Adrenal gland (tissue), 5 donors: ENCODE measurements at regions not wholly inside any gene's neighbourhood (a gene's known extent, or its start where the extent isn't known, plus 50 kb on each side); places are given as distances from the start of the nearest gene placed in this dataset.

ENCODE experiments used
- POLR2A ChIP-seq, 2 donors: fragments of 450-650 bp; IDR thresholded peaks; one replicate each; pipeline ENCODE4 v1.6.1; 2017; ENCODE audit warnings: antibody characterized with exemption in 2 of 2, mild to moderate bottlenecking in 2 of 2, moderate library complexity in 1 of 2
- TF ChIP-seq, protein P1 (sequence below), 6 experiments: fragments of 450-650 bp in 4 of 6; fragments of 200-600 bp in 2 of 6; sonication (generic) in 1 of 6; IDR thresholded peaks; 1 replicate in 5 of 6; 2 replicates in 1 of 6; pipeline versions ENCODE4 v1.5.1 to v1.8.0; 2016 to 2021; ENCODE audit warnings: antibody characterized with exemption in 6 of 6, mild to moderate bottlenecking in 2 of 6, moderate library complexity in 1 of 6
- donor health status: DM: no; HTN: no; CAD: no.

DNA sequence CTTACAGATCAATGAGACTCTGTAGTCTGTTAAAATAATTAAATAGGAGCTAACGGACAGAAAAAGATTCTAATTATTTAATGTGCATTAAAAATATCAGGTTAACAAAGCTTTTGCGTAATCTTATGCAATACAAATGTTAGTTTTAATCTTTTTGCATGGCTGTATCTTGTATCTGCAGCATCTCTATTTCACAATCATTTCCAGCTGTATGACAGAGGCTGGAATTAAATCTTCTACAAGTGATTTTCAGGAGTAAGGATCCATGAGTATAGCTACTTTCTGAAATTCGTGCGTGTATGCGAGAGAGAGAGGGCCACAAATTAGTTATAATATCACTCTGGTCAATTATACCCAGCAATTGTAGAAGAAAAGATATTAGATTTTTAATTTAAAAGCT, 1446.8 kb downstream of the NCAM2 start:
- TF ChIP-seq, protein P1, sequence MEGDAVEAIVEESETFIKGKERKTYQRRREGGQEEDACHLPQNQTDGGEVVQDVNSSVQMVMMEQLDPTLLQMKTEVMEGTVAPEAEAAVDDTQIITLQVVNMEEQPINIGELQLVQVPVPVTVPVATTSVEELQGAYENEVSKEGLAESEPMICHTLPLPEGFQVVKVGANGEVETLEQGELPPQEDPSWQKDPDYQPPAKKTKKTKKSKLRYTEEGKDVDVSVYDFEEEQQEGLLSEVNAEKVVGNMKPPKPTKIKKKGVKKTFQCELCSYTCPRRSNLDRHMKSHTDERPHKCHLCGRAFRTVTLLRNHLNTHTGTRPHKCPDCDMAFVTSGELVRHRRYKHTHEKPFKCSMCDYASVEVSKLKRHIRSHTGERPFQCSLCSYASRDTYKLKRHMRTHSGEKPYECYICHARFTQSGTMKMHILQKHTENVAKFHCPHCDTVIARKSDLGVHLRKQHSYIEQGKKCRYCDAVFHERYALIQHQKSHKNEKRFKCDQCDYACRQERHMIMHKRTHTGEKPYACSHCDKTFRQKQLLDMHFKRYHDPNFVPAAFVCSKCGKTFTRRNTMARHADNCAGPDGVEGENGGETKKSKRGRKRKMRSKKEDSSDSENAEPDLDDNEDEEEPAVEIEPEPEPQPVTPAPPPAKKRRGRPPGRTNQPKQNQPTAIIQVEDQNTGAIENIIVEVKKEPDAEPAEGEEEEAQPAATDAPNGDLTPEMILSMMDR (IDR thresholded peaks at IDR 0.05): no peak
- no peak for TF ChIP-seq POLR2A (IDR thresholded peaks at IDR 0.05)
